GM12872 (cell line): ENCODE measurements at regions not wholly inside any gene's neighbourhood (a gene's known extent, or its start where the extent isn't known, plus 50 kb on each side); places are given as distances from the start of the nearest gene placed in this dataset.

ENCODE experiments used
- CTCF ChIP-seq: IDR thresholded peaks from 3 replicates; pipeline ENCODE4 v1.5.1; 2011; ENCODE audit warnings: low read depth, mild to moderate bottlenecking, low read length, moderate library complexity; ENCODE audit not compliant: insufficient read depth

- no peak for TF ChIP-seq CTCF
Observed at GRCh38 chr10:21421794-21422193, 103.7 kb downstream of the SKIDA1 start.

GRCh38 chr10:21421016-21421415 lies 104.5 kb downstream of the SKIDA1 start:
- TF ChIP-seq CTCF: no peak

GRCh38 chr10:21417172-21417712 lies 108.2 kb downstream of the SKIDA1 start:
- TF ChIP-seq CTCF: no peak

GRCh38 chr10:21413680-21414079 lies 111.8 kb downstream of the SKIDA1 start:
- no peak for TF ChIP-seq CTCF

- TF ChIP-seq CTCF: no peak
Observed at GRCh38 chr10:21413268-21413667, 112.2 kb downstream of the SKIDA1 start.

GRCh38 chr10:21406595-21407193 lies 118.8 kb downstream of the SKIDA1 start:
- TF ChIP-seq CTCF: no peak

- no peak for TF ChIP-seq CTCF
Observed at GRCh38 chr10:21405981-21406380, 119.5 kb downstream of the SKIDA1 start.
